NT2/D1 (cell line): ENCODE measurements at regions not wholly inside any gene's neighbourhood (a gene's known extent, or its start where the extent isn't known, plus 50 kb on each side); places are given as distances from the start of the nearest gene placed in this dataset.

Source experiments
- YY1 ChIP-seq: IDR thresholded peaks from 2 replicates; pipeline ENCODE4 v1.6.1; 2011; ENCODE audit not compliant: insufficient read length, insufficient read depth
- ZNF274 ChIP-seq: IDR thresholded peaks from 2 replicates; pipeline ENCODE4 v1.6.1; 2011; ENCODE audit warnings: mild to moderate bottlenecking, low read depth, low read length

DNA sequence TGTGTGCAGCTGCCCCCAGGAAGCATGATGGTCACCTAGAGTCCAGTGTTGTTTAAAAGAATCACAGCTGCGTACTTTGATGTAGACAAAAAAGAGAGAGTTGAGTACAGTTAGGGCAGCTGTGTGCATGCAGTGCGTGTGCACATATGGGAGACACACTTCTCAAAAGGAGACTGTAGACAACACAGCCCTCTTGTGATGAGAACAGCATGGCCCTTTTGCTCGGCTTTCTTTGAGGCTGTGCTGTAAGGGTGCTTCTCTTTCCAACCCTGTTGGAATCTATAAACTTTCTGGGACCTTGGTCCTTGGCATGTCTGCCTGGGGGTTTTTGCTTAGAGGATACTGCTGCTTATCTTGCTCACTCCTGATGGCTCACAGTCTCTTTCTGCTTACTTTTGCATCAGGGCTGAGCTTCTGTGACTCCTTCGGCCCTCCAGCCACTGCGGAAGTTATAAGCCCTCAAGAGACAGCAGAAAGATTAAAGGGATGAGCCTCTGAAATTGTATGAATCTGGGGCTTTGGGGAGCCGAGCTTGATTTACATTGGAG, 102.9 kb downstream of the DYRK2 start:
- TF ChIP-seq YY1 (no peak), ZNF274 (no peak)
